GM21526 (cell line): ENCODE measurements at regions not wholly inside any gene's neighbourhood (a gene's known extent, or its start where the extent isn't known, plus 50 kb on each side); places are given as distances from the start of the nearest gene placed in this dataset.
A peak's percentile ranks its signal among the peaks of the same experiment; 100 is the strongest.

Experiments used
- ATAC-seq: cut with Tn5 transposase; IDR thresholded peaks from one replicate; pipeline ENCODE4 v1.9.1; 2021; ENCODE audit warnings: moderate library complexity; ENCODE audit not compliant: unreplicated experiment, low FRiP score

GRCh38 chr9:20016611-20017010 lies 227.8 kb upstream of the SLC24A2 start:
- ATAC-seq = no peak

- peak; percentile 96 for ATAC-seq
Measured at GRCh38 chr9:20015427-20015931, 226.6 kb upstream of the SLC24A2 start.

- ATAC-seq = no peak
Measured at GRCh38 chr9:20014168-20014567, 225.3 kb upstream of the SLC24A2 start.

- ATAC-seq = no peak
Measured at GRCh38 chr9:20012232-20012631, 223.4 kb upstream of the SLC24A2 start.

- ATAC-seq = no peak
Measured at GRCh38 chr9:20009606-20010005, 220.8 kb upstream of the SLC24A2 start.

GRCh38 chr9:20002011-20002410 lies 213.2 kb upstream of the SLC24A2 start:
- no peak for ATAC-seq

- ATAC-seq = no peak
Measured at GRCh38 chr9:20001058-20001457, 212.2 kb upstream of the SLC24A2 start.

GRCh38 chr9:19999491-20000057 lies 210.7 kb upstream of the SLC24A2 start:
- peak; percentile 84 for ATAC-seq

GRCh38 chr9:19998823-19999455 lies 210.1 kb upstream of the SLC24A2 start:
- no peak for ATAC-seq

GRCh38 chr9:19998153-19998552 lies 209.3 kb upstream of the SLC24A2 start:
- no peak for ATAC-seq

- ATAC-seq = no peak
Measured at GRCh38 chr9:19995619-19996018, 206.8 kb upstream of the SLC24A2 start.

GRCh38 chr9:19994296-19994695 lies 205.5 kb upstream of the SLC24A2 start:
- ATAC-seq = no peak

GRCh38 chr9:19992556-19992955 lies 203.7 kb upstream of the SLC24A2 start:
- ATAC-seq = no peak

- ATAC-seq = no peak
Measured at GRCh38 chr9:19989213-19989612, 200.4 kb upstream of the SLC24A2 start.

- ATAC-seq = no peak
Measured at GRCh38 chr9:19988281-19988680, 199.4 kb upstream of the SLC24A2 start.

- no peak for ATAC-seq
Measured at GRCh38 chr9:19985081-19985480, 196.2 kb upstream of the SLC24A2 start.

- no peak for ATAC-seq
Measured at GRCh38 chr9:19976226-19976625, 187.4 kb upstream of the SLC24A2 start.

GRCh38 chr9:19975499-19975898 lies 186.7 kb upstream of the SLC24A2 start:
- ATAC-seq = no peak

- no peak for ATAC-seq
Measured at GRCh38 chr9:19969721-19970120, 180.9 kb upstream of the SLC24A2 start.

GRCh38 chr9:19967888-19968459 lies 179.1 kb upstream of the SLC24A2 start:
- ATAC-seq = no peak

GRCh38 chr9:19967216-19967887 lies 178.5 kb upstream of the SLC24A2 start:
- no peak for ATAC-seq
